ENCODE measurements at regions not wholly inside any gene's neighbourhood (a gene's known extent, or its start where the extent isn't known, plus 50 kb on each side); places are given as distances from the start of the nearest gene placed in this dataset.

DNA sequence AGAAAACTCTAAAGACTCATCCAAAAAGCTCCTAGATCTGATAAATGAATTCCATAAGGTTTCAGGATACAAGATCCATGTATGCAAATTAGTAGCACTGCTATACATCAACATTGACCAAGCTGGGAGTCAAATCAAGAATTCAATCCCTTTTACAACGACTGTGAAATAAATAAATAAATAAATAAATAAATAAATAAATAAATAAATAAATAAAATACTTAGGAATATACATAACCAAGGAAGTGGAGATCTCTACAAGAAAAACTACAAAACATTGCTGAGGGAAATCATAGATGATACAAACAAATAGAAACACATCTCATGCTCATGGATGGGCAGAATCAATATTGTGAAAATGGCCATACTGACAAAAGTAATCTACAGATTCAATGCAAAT is 132.0 kb upstream of the NRSN1 start:
- no peak overlapping the region for H3K4me3 ChIP-seq (ENCODE audit: low read length)
- TF ChIP-seq, protein P1, sequence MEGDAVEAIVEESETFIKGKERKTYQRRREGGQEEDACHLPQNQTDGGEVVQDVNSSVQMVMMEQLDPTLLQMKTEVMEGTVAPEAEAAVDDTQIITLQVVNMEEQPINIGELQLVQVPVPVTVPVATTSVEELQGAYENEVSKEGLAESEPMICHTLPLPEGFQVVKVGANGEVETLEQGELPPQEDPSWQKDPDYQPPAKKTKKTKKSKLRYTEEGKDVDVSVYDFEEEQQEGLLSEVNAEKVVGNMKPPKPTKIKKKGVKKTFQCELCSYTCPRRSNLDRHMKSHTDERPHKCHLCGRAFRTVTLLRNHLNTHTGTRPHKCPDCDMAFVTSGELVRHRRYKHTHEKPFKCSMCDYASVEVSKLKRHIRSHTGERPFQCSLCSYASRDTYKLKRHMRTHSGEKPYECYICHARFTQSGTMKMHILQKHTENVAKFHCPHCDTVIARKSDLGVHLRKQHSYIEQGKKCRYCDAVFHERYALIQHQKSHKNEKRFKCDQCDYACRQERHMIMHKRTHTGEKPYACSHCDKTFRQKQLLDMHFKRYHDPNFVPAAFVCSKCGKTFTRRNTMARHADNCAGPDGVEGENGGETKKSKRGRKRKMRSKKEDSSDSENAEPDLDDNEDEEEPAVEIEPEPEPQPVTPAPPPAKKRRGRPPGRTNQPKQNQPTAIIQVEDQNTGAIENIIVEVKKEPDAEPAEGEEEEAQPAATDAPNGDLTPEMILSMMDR (conservative IDR thresholded peaks at IDR 0.05; ENCODE audit: low read length): no peak
- no peak for DNase-seq (ENCODE audit: low read depth)

GRCh38 chr6:24004062-24004461 is 122.0 kb upstream of the NRSN1 start:
- H3K4me3 ChIP-seq (ENCODE audit: low read length): no peak overlapping the region
- TF ChIP-seq, protein P1 (conservative IDR thresholded peaks at IDR 0.05; ENCODE audit: low read length): no peak
- peak; percentile 47 for DNase-seq (ENCODE audit: low read depth)

DNA sequence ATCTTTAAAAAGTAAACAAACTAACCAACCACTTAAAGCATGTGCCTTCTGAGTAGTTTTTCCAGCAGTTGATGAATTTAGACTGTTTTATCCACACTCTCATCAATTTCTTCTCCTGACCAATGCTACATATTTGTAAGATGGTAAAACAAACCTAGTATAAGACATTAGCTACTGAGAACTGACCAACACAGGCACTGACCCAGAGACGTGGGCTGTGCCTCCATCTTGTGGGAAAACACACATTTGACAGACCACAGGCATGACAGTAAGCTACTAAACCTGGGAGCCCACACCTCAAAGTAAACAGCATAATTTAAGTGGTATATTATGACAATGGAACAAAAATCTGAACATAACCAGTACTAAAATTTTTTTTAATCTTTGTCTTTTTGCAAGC is 121.4 kb upstream of the NRSN1 start:
- DNase-seq (ENCODE audit: low read depth): no peak
- H3K4me3 ChIP-seq (ENCODE audit: low read length): no peak overlapping the region
- TF ChIP-seq, protein P1 (conservative IDR thresholded peaks at IDR 0.05; ENCODE audit: low read length): no peak

GRCh38 chr6:24006254-24006653 is 119.8 kb upstream of the NRSN1 start:
- TF ChIP-seq, protein P1 (conservative IDR thresholded peaks at IDR 0.05; ENCODE audit: low read length): no peak
- no peak for DNase-seq (ENCODE audit: low read depth)
- no peak overlapping the region for H3K4me3 ChIP-seq (ENCODE audit: low read length)

- TF ChIP-seq, protein P1 (conservative IDR thresholded peaks at IDR 0.05; ENCODE audit: low read length): no peak
- H3K4me3 ChIP-seq (ENCODE audit: low read length): no peak overlapping the region
- no peak for DNase-seq (ENCODE audit: low read depth)
Measured at GRCh38 chr6:24009319-24009718, 116.7 kb upstream of the NRSN1 start.

DNA sequence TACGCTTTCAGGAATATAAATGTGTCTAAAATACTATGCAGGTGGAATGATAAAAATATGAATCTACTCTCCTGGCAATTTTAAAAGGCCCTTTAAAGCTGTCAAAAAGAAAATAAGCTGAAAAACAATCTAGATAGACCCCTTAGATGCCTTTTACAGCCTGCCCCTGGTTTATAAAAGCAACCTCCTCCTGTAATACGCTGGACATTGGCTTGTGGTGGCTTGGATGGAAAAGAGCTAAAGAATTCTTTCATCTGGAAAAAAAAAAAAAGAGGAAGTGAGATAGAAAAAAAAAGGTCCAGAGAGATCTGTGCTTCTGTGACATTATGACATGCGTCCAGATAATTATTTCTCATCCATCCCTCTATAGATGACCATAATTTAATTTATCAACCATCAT is 115.9 kb upstream of the NRSN1 start:
- TF ChIP-seq, protein P1 (conservative IDR thresholded peaks at IDR 0.05; ENCODE audit: low read length): no peak
- H3K4me3 ChIP-seq (ENCODE audit: low read length): no peak overlapping the region
- DNase-seq (ENCODE audit: low read depth): no peak

GRCh38 chr6:24016286-24016685 is 109.7 kb upstream of the NRSN1 start:
- H3K4me3 ChIP-seq (ENCODE audit: low read length): no peak overlapping the region
- DNase-seq (ENCODE audit: low read depth): no peak
- TF ChIP-seq, protein P1 (conservative IDR thresholded peaks at IDR 0.05; ENCODE audit: low read length): no peak
